Calu3 (cell line): ENCODE measurements at regions not wholly inside any gene's neighbourhood (a gene's known extent, or its start where the extent isn't known, plus 50 kb on each side); places are given as distances from the start of the nearest gene placed in this dataset.

Experiments
- BruUV-seq: library from RNA; stranded (reverse); fragments of 400-500 nt; replicated peaks from 2 replicates; lab custom pipeline; 2021; lab: Mats Ljungman, UMichigan
- CTCF ChIA-PET: fragments of 300-600 bp; sonication (Branson Sonifier 250); formaldehyde crosslinking; loops from one replicate; lab custom pipeline; 2022; ENCODE audit warnings: antibody characterized with exemption; lab: Charles Lee
- DNase-seq: peaks from one replicate; pipeline ENCODE4 v3.0.0; 2022
- H3K27ac Mint-ChIP-seq: one replicate; pipeline ENCODE4 v1.8.0; 2022; ENCODE audit warnings: mixed read lengths; ENCODE audit not compliant: unreplicated experiment
- H3K27me3 Mint-ChIP-seq: one replicate; pipeline ENCODE4 v1.8.0; 2022; ENCODE audit warnings: mixed read lengths; ENCODE audit not compliant: unreplicated experiment
- H3K36me3 Mint-ChIP-seq: one replicate; pipeline ENCODE4 v1.8.0; 2022; ENCODE audit warnings: mild to moderate bottlenecking, moderate library complexity, mixed read lengths; ENCODE audit not compliant: insufficient read depth, unreplicated experiment
- H3K4me1 Mint-ChIP-seq: one replicate; pipeline ENCODE4 v1.8.0; 2022; ENCODE audit warnings: mild to moderate bottlenecking, low read depth, mixed read lengths; ENCODE audit not compliant: unreplicated experiment
- H3K4me3 Mint-ChIP-seq: one replicate; pipeline ENCODE4 v1.8.0; 2022; ENCODE audit warnings: mild to moderate bottlenecking, low read depth, moderate library complexity, mixed read lengths; ENCODE audit not compliant: unreplicated experiment
- H3K9me3 Mint-ChIP-seq: one replicate; pipeline ENCODE4 v1.8.0; 2022; ENCODE audit warnings: low read depth, mixed read lengths; ENCODE audit not compliant: unreplicated experiment
- CTCF ChIP-seq: fragments of 200-600 bp; IDR thresholded peaks from one replicate; pipeline ENCODE4 v1.8.0; 2022; ENCODE audit warnings: antibody characterized with exemption; ENCODE audit not compliant: unreplicated experiment
- intact Hi-C: fragments of 100-400 bp; cut with micrococcal nuclease; formaldehyde crosslinking; loops from one replicate; pipeline ENCODE4 v1.10.0; 2022; ENCODE audit not compliant: unreplicated experiment

- Mint-ChIP-seq H3K4me3 (no peak overlapping the region), H3K9me3 (no peaks in the 10 kb centered on the region), H3K4me1 (no peaks in the 10 kb centered on the region), H3K27ac (no peak overlapping the region), H3K27me3 (peaks cover 12% of the 10 kb centered on the region), H3K36me3 (no peaks in the 10 kb centered on the region)
- no peak for DNase-seq
- intact Hi-C loops, result no loop called here
- no peak for TF ChIP-seq CTCF
- BruUV-seq, result no TSS peak
- CTCF ChIA-PET, result no interaction called here
These were observed 167.5 kb downstream of the EBLN2 start for GRCh38 chr3:73228959-73229358.

- Mint-ChIP-seq H3K36me3 (no peaks in the 10 kb centered on the region), H3K27me3 (no peaks in the 10 kb centered on the region), H3K9me3 (no peaks in the 10 kb centered on the region), H3K4me1 (no peaks in the 10 kb centered on the region), H3K4me3 (no peak overlapping the region), H3K27ac (no peak overlapping the region)
- TF ChIP-seq CTCF, result no peak
- DNase-seq, result no peak
- CTCF ChIA-PET, result interaction anchor here (0.5 to 0.7 kb wide), 2 partner anchors 118 to 173 kb away, joined by 3 to 4 read pairs; no protein-coding TSS in a partner anchor
- no TSS peak for BruUV-seq
- intact Hi-C loops, result no loop called here
These were observed 173.0 kb downstream of the EBLN2 start for GRCh38 chr3:73234354-73235014.

GRCh38 chr3:73235768-73236167 is 174.3 kb downstream of the EBLN2 start:
- BruUV-seq, result no TSS peak
- no peaks in the 10 kb centered on the region for H3K9me3 Mint-ChIP-seq
- DNase-seq, result no peak
- H3K36me3 Mint-ChIP-seq, result no peaks in the 10 kb centered on the region
- no peak overlapping the region for H3K27ac Mint-ChIP-seq
- no peaks in the 10 kb centered on the region for H3K4me1 Mint-ChIP-seq
- CTCF ChIA-PET, result no interaction called here
- intact Hi-C loops, result no loop called here
- no peak for TF ChIP-seq CTCF
- H3K4me3 Mint-ChIP-seq, result no peak overlapping the region
- no peaks in the 10 kb centered on the region for H3K27me3 Mint-ChIP-seq

GRCh38 chr3:73236867-73237266 is 175.4 kb downstream of the EBLN2 start:
- no peaks in the 10 kb centered on the region for H3K9me3 Mint-ChIP-seq
- intact Hi-C loops, result no loop called here
- no peaks in the 10 kb centered on the region for H3K4me1 Mint-ChIP-seq
- no peak overlapping the region for H3K27ac Mint-ChIP-seq
- no peaks in the 10 kb centered on the region for H3K36me3 Mint-ChIP-seq
- CTCF ChIA-PET, result no interaction called here
- BruUV-seq, result no TSS peak
- H3K27me3 Mint-ChIP-seq, result no peaks in the 10 kb centered on the region
- no peak for DNase-seq
- TF ChIP-seq CTCF, result no peak
- no peak overlapping the region for H3K4me3 Mint-ChIP-seq
